OCI-LY1 (cell line): ENCODE measurements at regions not wholly inside any gene's neighbourhood (a gene's known extent, or its start where the extent isn't known, plus 50 kb on each side); places are given as distances from the start of the nearest gene placed in this dataset.
"Not testable (repeated sequence)": the region's sequence is repeated elsewhere in the genome, so short reads cannot be mapped to it uniquely, and the experiment has no call there.

Source experiments
- H2AFZ ChIP-seq: fragments of 200-600 bp; sonication (generic), shearing (Covaris generic); 2 replicates; pipeline ENCODE4 v1.6.0; 2014; ENCODE audit warnings: antibody characterized with exemption, mild to moderate bottlenecking, low read length
- H3F3A ChIP-seq: fragments of 200-600 bp; sonication (generic), shearing (Covaris generic); 2 replicates; pipeline ENCODE4 v1.6.0; 2014; ENCODE audit warnings: mild to moderate bottlenecking, antibody characterized with exemption, low read length, moderate library complexity; ENCODE audit not compliant: insufficient read depth
- H3K27ac ChIP-seq: fragments of 200-600 bp; sonication (generic); 2 replicates; pipeline ENCODE4 v1.5.1; 2014; ENCODE audit warnings: low read length, mixed run types, mild to moderate bottlenecking, low read depth; ENCODE audit not compliant: poor library complexity, severe bottlenecking
- H3K27me3 ChIP-seq: fragments of 200-600 bp; sonication (generic); 2 replicates; pipeline ENCODE4 v1.6.0; 2014; ENCODE audit warnings: antibody characterized with exemption, mild to moderate bottlenecking, low read length, moderate library complexity; ENCODE audit not compliant: insufficient read depth
- H3K36me3 ChIP-seq: fragments of 200-600 bp; sonication (generic); 2 replicates; pipeline ENCODE4 v1.6.1; 2014; ENCODE audit warnings: mild to moderate bottlenecking, antibody characterized with exemption, low read length, moderate library complexity, mixed read lengths; ENCODE audit not compliant: insufficient read depth
- H3K4me1 ChIP-seq: fragments of 200-600 bp; sonication (generic); 2 replicates; pipeline ENCODE4 v1.5.1; 2014; ENCODE audit warnings: mild to moderate bottlenecking, low read length, moderate library complexity; ENCODE audit not compliant: insufficient read depth, severe bottlenecking
- H3K4me2 ChIP-seq: fragments of 200-600 bp; sonication (generic), shearing (Covaris generic); 2 replicates; pipeline ENCODE4 v1.6.1; 2014; ENCODE audit warnings: low read length
- H3K4me3 ChIP-seq: fragments of 200-600 bp; sonication (generic); 2 replicates; pipeline ENCODE4 v1.5.1; 2014; ENCODE audit warnings: low read length, low read depth, mild to moderate bottlenecking, mixed read lengths; ENCODE audit not compliant: poor library complexity, severe bottlenecking
- H3K79me2 ChIP-seq: fragments of 200-600 bp; shearing (Covaris generic); 2 replicates; pipeline ENCODE4 v1.6.1; 2016; ENCODE audit warnings: mixed run types, low read length, mixed read lengths; ENCODE audit not compliant: insufficient read depth
- H3K9ac ChIP-seq: fragments of 200-600 bp; sonication (generic), shearing (Covaris generic); 2 replicates; pipeline ENCODE4 v1.6.1; 2014; ENCODE audit warnings: mild to moderate bottlenecking, low read length, mixed read lengths
- H3K9me2 ChIP-seq: fragments of 200-600 bp; sonication (generic), shearing (Covaris generic); 2 replicates; pipeline ENCODE4 v1.6.1; 2014; ENCODE audit warnings: low read depth, mild to moderate bottlenecking, low read length, mixed read lengths
- H3K9me3 ChIP-seq: fragments of 200-600 bp; shearing (Covaris generic); 2 replicates; pipeline ENCODE4 v1.6.1; 2014; ENCODE audit warnings: low read length, mixed read lengths
- H4K20me1 ChIP-seq: fragments of 200-600 bp; sonication (generic), shearing (Covaris generic); 2 replicates; pipeline ENCODE4 v1.6.0; 2016; ENCODE audit warnings: mild to moderate bottlenecking, low read length; ENCODE audit not compliant: insufficient read depth
- EZH2 ChIP-seq: fragments of 200-600 bp; sonication (generic), shearing (Covaris generic); IDR thresholded peaks from 2 replicates; pipeline ENCODE4 v1.8.0; 2017; ENCODE audit warnings: borderline replicate concordance, mixed run types, mild to moderate bottlenecking, antibody characterized with exemption, low read length, moderate library complexity, mixed read lengths
- TF ChIP-seq, protein P1 (sequence below): fragments of 200-600 bp; sonication (generic), shearing (Covaris generic); IDR thresholded peaks from 2 replicates; pipeline ENCODE4 v1.5.1; 2017; ENCODE audit warnings: mild to moderate bottlenecking, antibody characterized with exemption, low read length, moderate library complexity, mixed read lengths

DNA sequence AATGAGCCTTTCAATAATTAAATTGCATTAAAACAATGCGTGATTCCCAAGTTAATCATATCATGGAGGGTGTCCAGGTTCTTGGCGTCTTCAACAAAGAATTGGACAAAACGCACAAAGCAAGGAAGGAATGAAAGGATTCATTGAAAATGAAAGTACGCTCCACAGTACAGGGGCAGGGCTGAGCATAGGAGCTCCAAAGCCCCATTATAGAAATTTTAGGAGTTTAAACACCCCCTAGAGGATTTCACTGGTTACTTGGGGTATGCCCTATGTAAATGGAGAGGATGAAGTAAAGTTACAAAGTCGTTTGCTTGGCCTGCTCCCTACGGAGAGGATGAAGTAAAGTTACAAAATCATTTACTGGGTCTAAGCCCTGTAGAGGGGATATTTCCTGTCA, 1910.4 kb downstream of the C4orf33 start:
- H3K9ac ChIP-seq: no peak overlapping the region
- no peaks in the 10 kb centered on the region for H4K20me1 ChIP-seq
- H3K9me3 ChIP-seq: 0 out of 2 replicates have a peak, but pooled peaks cover 5% of the 10 kb centered on the region
- no peaks in the 10 kb centered on the region for H3K4me1 ChIP-seq
- H3K27me3 ChIP-seq: no peaks in the 10 kb centered on the region
- H3F3A ChIP-seq: no peaks in the 10 kb centered on the region
- H2AFZ ChIP-seq: peak overlapping the region; percentile 47; the same call in 1 of the 2 replicates
- no peaks in the 10 kb centered on the region for H3K9me2 ChIP-seq
- H3K36me3 ChIP-seq: no peaks in the 10 kb centered on the region; the same call in 1 of the 2 replicates
- H3K79me2 ChIP-seq: no peaks in the 10 kb centered on the region
- TF ChIP-seq EZH2: no peak
- TF ChIP-seq, protein P1, sequence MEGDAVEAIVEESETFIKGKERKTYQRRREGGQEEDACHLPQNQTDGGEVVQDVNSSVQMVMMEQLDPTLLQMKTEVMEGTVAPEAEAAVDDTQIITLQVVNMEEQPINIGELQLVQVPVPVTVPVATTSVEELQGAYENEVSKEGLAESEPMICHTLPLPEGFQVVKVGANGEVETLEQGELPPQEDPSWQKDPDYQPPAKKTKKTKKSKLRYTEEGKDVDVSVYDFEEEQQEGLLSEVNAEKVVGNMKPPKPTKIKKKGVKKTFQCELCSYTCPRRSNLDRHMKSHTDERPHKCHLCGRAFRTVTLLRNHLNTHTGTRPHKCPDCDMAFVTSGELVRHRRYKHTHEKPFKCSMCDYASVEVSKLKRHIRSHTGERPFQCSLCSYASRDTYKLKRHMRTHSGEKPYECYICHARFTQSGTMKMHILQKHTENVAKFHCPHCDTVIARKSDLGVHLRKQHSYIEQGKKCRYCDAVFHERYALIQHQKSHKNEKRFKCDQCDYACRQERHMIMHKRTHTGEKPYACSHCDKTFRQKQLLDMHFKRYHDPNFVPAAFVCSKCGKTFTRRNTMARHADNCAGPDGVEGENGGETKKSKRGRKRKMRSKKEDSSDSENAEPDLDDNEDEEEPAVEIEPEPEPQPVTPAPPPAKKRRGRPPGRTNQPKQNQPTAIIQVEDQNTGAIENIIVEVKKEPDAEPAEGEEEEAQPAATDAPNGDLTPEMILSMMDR: no peak
- H3K4me2 ChIP-seq: no peak overlapping the region
- H3K4me3 ChIP-seq: no peak overlapping the region
- H3K27ac ChIP-seq: no peak overlapping the region

DNA sequence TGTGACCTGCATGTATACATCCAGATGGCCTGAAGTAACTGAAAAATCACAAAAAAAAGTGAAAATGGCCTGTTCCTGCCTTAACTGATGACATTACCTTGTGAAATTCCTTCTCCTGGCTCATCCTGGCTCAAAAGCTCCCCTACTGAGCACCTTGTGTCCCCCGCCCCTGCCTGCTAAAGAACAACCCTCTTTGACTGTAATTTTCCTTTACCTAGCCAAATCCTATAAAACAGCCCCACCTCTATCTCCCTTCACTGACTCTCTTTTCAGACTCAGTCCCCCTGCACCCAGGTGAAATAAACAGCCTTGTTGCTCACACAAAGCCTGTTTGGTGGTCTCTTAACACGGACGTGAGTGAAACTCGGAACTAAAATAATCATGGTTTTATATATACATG, 1916.0 kb downstream of the C4orf33 start:
- H3K79me2 ChIP-seq: not testable (repeated sequence)

DNA sequence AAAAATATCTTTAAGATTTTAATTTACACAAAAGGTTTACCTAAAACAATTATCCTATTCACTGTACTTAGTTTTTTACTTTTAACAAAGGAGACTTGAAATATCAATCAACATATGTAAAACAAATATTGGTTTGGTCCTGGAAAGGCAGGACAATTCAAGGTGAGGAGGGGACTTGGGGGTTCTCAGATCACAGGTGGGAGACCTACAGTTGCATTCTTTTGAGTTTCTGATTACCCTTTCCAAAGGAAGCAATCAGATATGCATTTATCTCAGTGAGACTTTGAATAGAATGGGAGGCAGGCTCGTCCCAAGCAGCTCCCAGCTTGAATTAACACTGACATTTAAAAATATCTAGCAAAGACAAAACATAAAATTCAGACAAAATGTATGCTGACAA, 1917.3 kb downstream of the C4orf33 start:
- Histone ChIP-seq H3F3A (no peaks in the 10 kb centered on the region), H3K27ac (no peak overlapping the region), H4K20me1 (no peaks in the 10 kb centered on the region), H3K27me3 (no peaks in the 10 kb centered on the region), H2AFZ (no peak overlapping the region), H3K9me3 (no peaks in the 10 kb centered on the region), H3K9me2 (no peaks in the 10 kb centered on the region), H3K36me3 (no peaks in the 10 kb centered on the region; the same call in 1 of the 2 replicates), H3K4me2 (no peak overlapping the region), H3K9ac (no peak overlapping the region), H3K4me1 (no peaks in the 10 kb centered on the region), H3K4me3 (no peak overlapping the region), H3K79me2 (no peaks in the 10 kb centered on the region)
- TF ChIP-seq, protein P1: no peak
- TF ChIP-seq EZH2: no peak

More for the DNA sequence above, 1916.0 kb downstream of the C4orf33 start:
- H3K27me3 ChIP-seq, H3K4me2 ChIP-seq, H3K9me2 ChIP-seq, H3K36me3 ChIP-seq, H3K9me3 ChIP-seq, H3K9ac ChIP-seq, H3K4me3 ChIP-seq, H3F3A ChIP-seq, H3K4me1 ChIP-seq, H3K27ac ChIP-seq, H2AFZ ChIP-seq, H4K20me1 ChIP-seq: not testable (repeated sequence)

DNA sequence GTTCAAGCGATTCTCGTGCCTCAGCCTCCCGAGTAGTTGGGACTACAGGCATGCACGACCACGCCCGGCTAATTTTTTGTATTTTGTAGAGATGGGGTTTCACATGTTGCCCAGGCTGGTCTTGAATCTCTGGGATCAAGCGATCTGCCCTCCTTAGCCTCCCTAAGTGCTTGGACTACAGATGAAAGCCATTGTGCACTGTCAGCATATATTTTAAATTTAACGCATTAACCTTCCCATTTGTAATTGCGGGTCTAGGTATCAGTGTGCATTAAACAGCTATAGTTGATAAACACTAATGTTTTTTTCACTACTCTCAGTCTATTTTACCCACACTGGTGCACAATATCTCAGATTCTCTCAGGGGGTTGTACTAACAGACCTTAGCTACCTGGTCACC, 1930.8 kb downstream of the C4orf33 start:
- no peaks in the 10 kb centered on the region for H4K20me1 ChIP-seq
- H3F3A ChIP-seq: no peaks in the 10 kb centered on the region
- H2AFZ ChIP-seq: no peak overlapping the region
- H3K36me3 ChIP-seq: no peaks in the 10 kb centered on the region
- peaks cover 3% of the 10 kb centered on the region; the same call in 1 of the 2 replicates for H3K9me3 ChIP-seq
- no peak overlapping the region for H3K4me3 ChIP-seq
- no peaks in the 10 kb centered on the region for H3K27me3 ChIP-seq
- no peaks in the 10 kb centered on the region for H3K9me2 ChIP-seq
- TF ChIP-seq, protein P1: no peak
- TF ChIP-seq EZH2: no peak
- no peak overlapping the region for H3K9ac ChIP-seq
- peaks cover 9% of the 10 kb centered on the region for H3K4me1 ChIP-seq
- no peaks in the 10 kb centered on the region for H3K79me2 ChIP-seq
- no peak overlapping the region for H3K27ac ChIP-seq
- no peak overlapping the region for H3K4me2 ChIP-seq
